ENCODE measurements at regions not wholly inside any gene's neighbourhood (a gene's known extent, or its start where the extent isn't known, plus 50 kb on each side); places are given as distances from the start of the nearest gene placed in this dataset.

GRCh38 chr4:1503583-1504471 lies 97.6 kb upstream of the NKX1-1 start:
- Histone ChIP-seq H3K36me3 (ENCODE audit: low read depth, low read length) (no peaks in the 10 kb centered on the region), H3K9ac (ENCODE audit: low read length) (no peak overlapping the region), H3K9me2 (replicated peaks; ENCODE audit: low read length) (no peaks in the 10 kb centered on the region), H3K9me3 (ENCODE audit: low read length) (no peaks in the 10 kb centered on the region), H3K4me1 (ENCODE audit: insufficient read depth, low read length) (no peaks in the 10 kb centered on the region), H3K27me3 (ENCODE audit: low read length) (peaks cover 15% of the 10 kb centered on the region; the same call in 1 of the 2 replicates), H3K27ac (ENCODE audit: low read length) (no peak overlapping the region), H2AFZ (ENCODE audit: low read length) (no peak overlapping the region), H4K20me1 (ENCODE audit: low read length) (no peaks in the 10 kb centered on the region), H3F3A (ENCODE audit: low read length, unreplicated experiment) (no peaks in the 10 kb centered on the region), H3K4me2 (ENCODE audit: low read length) (no peak overlapping the region), H3K79me2 (ENCODE audit: low read length) (no peaks in the 10 kb centered on the region), H3K4me3 (ENCODE audit: low read length) (no peak overlapping the region)
- TF ChIP-seq EZH2 (IDR thresholded peaks at IDR 0.05; ENCODE audit: low read length, unreplicated experiment) = no peak
- ChIA-PET CTCF (no interaction called here), POLR2A (ENCODE audit: unreplicated experiment) (no interaction called here)
- DNase-seq (no peak), ATAC-seq (no peak)
- intact Hi-C loops (cut with micrococcal nuclease) = no loop called here
- BruUV-seq (replicated peaks) = no TSS peak

DNA sequence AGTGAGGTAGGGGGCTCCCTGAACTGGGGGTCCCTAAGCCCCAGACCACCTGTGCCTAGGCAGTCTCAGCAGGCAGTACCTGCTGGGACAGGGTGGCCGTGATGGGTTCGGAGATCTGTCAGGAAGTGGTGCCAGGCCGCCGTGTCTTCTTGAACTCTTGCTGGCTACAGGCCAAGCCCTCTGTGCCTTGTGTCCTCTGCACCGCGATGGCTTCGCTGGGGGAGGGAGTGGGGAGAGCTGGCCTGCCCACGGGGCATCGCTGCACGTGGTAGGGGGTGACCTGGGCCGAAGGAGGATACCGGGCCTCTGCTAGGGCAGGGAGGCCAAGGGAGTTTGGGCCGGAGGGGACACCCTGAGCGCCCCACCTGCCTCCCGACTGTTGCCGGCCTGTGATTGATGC lies 96.7 kb upstream of the NKX1-1 start:
- H3F3A ChIP-seq (ENCODE audit: low read length, unreplicated experiment) = no peaks in the 10 kb centered on the region
- H3K9me3 ChIP-seq (ENCODE audit: low read length) = no peaks in the 10 kb centered on the region
- intact Hi-C loops (cut with micrococcal nuclease) = no loop called here
- ATAC-seq (no peak), DNase-seq (no peak)
- peaks cover 15% of the 10 kb centered on the region; the same call in 1 of the 2 replicates for H3K27me3 ChIP-seq (ENCODE audit: low read length)
- H3K4me1 ChIP-seq (ENCODE audit: insufficient read depth, low read length) = no peaks in the 10 kb centered on the region
- TF ChIP-seq CTCF (conservative IDR thresholded peaks at IDR 0.05; ENCODE audit: low read depth, low read length) (no peak), EZH2 (IDR thresholded peaks at IDR 0.05; ENCODE audit: low read length, unreplicated experiment) (no peak), EZH2phosphoT487 (IDR thresholded peaks at IDR 0.05; ENCODE audit: borderline replicate concordance, low read length) (no peak)
- ChIA-PET CTCF (no interaction called here), POLR2A (ENCODE audit: unreplicated experiment) (no interaction called here)
- no peaks in the 10 kb centered on the region for H3K79me2 ChIP-seq (ENCODE audit: low read length)
- no peak overlapping the region for H3K4me3 ChIP-seq (ENCODE audit: low read length)
- no peaks in the 10 kb centered on the region for H3K36me3 ChIP-seq (ENCODE audit: low read depth, low read length)
- no TSS peak for BruUV-seq (replicated peaks)
- H3K27ac ChIP-seq (ENCODE audit: low read length) = no peak overlapping the region
- H3K9ac ChIP-seq (ENCODE audit: low read length) = no peak overlapping the region
- H4K20me1 ChIP-seq (ENCODE audit: low read length) = no peaks in the 10 kb centered on the region
- H3K4me2 ChIP-seq (ENCODE audit: low read length) = no peak overlapping the region
- H2AFZ ChIP-seq (ENCODE audit: low read length) = no peak overlapping the region
- no peaks in the 10 kb centered on the region for H3K9me2 ChIP-seq (replicated peaks; ENCODE audit: low read length)

DNA sequence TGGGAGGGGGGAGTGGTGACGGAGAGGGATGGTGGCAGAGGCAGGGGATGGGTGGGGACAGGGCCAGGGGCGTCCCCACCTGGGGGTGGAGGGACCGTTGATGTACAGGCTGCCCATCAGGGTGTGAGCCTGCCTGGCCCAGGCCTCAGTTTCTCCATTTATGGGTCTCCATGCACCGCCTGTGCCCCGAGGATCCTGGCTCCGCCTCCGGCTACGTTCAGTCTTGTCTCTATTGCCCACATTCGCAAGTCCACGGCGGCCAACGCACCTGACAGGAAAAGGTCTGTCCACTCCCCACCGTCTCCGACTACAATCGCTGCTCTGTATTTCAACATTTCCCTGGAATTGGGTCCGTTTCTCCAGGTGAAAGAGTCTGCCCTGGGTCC lies 96.3 kb upstream of the NKX1-1 start:
- H3K27ac ChIP-seq (ENCODE audit: low read length) = no peak overlapping the region
- H3K9me3 ChIP-seq (ENCODE audit: low read length) = no peaks in the 10 kb centered on the region
- H3K4me1 ChIP-seq (ENCODE audit: insufficient read depth, low read length) = no peaks in the 10 kb centered on the region
- ATAC-seq (no peak), DNase-seq (no peak)
- no peaks in the 10 kb centered on the region for H4K20me1 ChIP-seq (ENCODE audit: low read length)
- H3K79me2 ChIP-seq (ENCODE audit: low read length) = no peaks in the 10 kb centered on the region
- H3K9ac ChIP-seq (ENCODE audit: low read length) = no peak overlapping the region
- peaks cover 15% of the 10 kb centered on the region; the same call in 1 of the 2 replicates for H3K27me3 ChIP-seq (ENCODE audit: low read length)
- H3K9me2 ChIP-seq (replicated peaks; ENCODE audit: low read length) = no peaks in the 10 kb centered on the region
- H2AFZ ChIP-seq (ENCODE audit: low read length) = no peak overlapping the region
- TF ChIP-seq EZH2 (IDR thresholded peaks at IDR 0.05; ENCODE audit: low read length, unreplicated experiment) (no peak), EZH2phosphoT487 (IDR thresholded peaks at IDR 0.05; ENCODE audit: borderline replicate concordance, low read length) (no peak), CTCF (conservative IDR thresholded peaks at IDR 0.05; ENCODE audit: low read depth, low read length) (no peak)
- intact Hi-C loops (cut with micrococcal nuclease) = no loop called here
- POLR2A ChIA-PET (ENCODE audit: unreplicated experiment) = no interaction called here
- no peak overlapping the region for H3K4me3 ChIP-seq (ENCODE audit: low read length)
- no peaks in the 10 kb centered on the region for H3F3A ChIP-seq (ENCODE audit: low read length, unreplicated experiment)
- CTCF ChIA-PET = no interaction called here
- H3K36me3 ChIP-seq (ENCODE audit: low read depth, low read length) = no peaks in the 10 kb centered on the region
- no TSS peak for BruUV-seq (replicated peaks)
- H3K4me2 ChIP-seq (ENCODE audit: low read length) = no peak overlapping the region

Measured in PC-3 (cell line).